Upper lobe of left lung (tissue), 4 donors: ENCODE measurements at regions not wholly inside any gene's neighbourhood (a gene's known extent, or its start where the extent isn't known, plus 50 kb on each side); places are given as distances from the start of the nearest gene placed in this dataset.

Experiments
- CTCF ChIP-seq, 6 experiments: fragments of 450-650 bp in 4 of 6; fragments of 200-600 bp in 2 of 6; sonication (generic) in 2 of 6; IDR thresholded peaks; one replicate each; pipeline ENCODE4 v1.5.1; 2016 to 2019; ENCODE audit warnings: antibody characterized with exemption in 6 of 6
- POLR2A ChIP-seq, 4 donors: fragments of 450-650 bp; IDR thresholded peaks; one replicate each; pipeline ENCODE4 v1.5.1; 2016 to 2017; ENCODE audit warnings: antibody characterized with exemption in 4 of 4, mild to moderate bottlenecking in 2 of 4
- POLR2AphosphoS5 ChIP-seq, 2 donors: sonication (generic); formaldehyde crosslinking; IDR thresholded peaks; one replicate each; pipeline ENCODE4 v1.5.1; 2017; ENCODE audit warnings: antibody characterized with exemption in 2 of 2

GRCh38 chr2:43039376-43040080 lies 186.9 kb downstream of the ZFP36L2 start:
- TF ChIP-seq CTCF (IDR thresholded peaks at IDR 0.05), result no peak
- TF ChIP-seq POLR2A (IDR thresholded peaks at IDR 0.05), result no peak
- no peak for TF ChIP-seq POLR2AphosphoS5 (IDR thresholded peaks at IDR 0.05)
